ENCODE measurements at regions not wholly inside any gene's neighbourhood (a gene's known extent, or its start where the extent isn't known, plus 50 kb on each side); places are given as distances from the start of the nearest gene placed in this dataset.

GRCh38 chr2:156083763-156084493, 248.6 kb downstream of the NR4A2 start:
- H2AFZ ChIP-seq (ENCODE audit: low read depth, low read length) = no peak overlapping the region
- no peaks in the 10 kb centered on the region for H3K36me3 ChIP-seq (ENCODE audit: control insufficient read depth in 2 of 2, extremely low read depth in 1 of 2, insufficient read depth in 2 of 2, low read length in 2 of 2)
- no peaks in the 10 kb centered on the region for H3K9me1 ChIP-seq (replicated peaks; ENCODE audit: control insufficient read depth, extremely low read depth, insufficient read depth, low read length)
- no peak overlapping the region for H3K4me3 ChIP-seq (replicated peaks in 1 of 3; ENCODE audit: insufficient read depth in 1 of 3, low read depth in 1 of 3, low read length in 3 of 3)
- TF ChIP-seq FOS (IDR thresholded peaks at IDR 0.05; ENCODE audit: borderline replicate concordance, insufficient read depth, low read length) (no peak), JUN (IDR thresholded peaks at IDR 0.05; ENCODE audit: borderline replicate concordance, insufficient read depth, insufficient read length, low read depth) (no peak), POLR2A (IDR thresholded peaks at IDR 0.05; ENCODE audit: low read depth, low read length) (no peak), GATA2 (IDR thresholded peaks at IDR 0.05; ENCODE audit: insufficient read depth, insufficient read length, low read depth, low read length) (no peak), POLR2AphosphoS5 (IDR thresholded peaks at IDR 0.05; ENCODE audit: insufficient read depth, low read depth, low read length) (no peak), MAX (IDR thresholded peaks at IDR 0.05; ENCODE audit: insufficient read depth, insufficient read length) (no peak), MYC (IDR thresholded peaks at IDR 0.05; ENCODE audit: low read depth, low read length) (no peak), EZH2 (IDR thresholded peaks at IDR 0.05; ENCODE audit: borderline replicate concordance, low read depth, low read length, severe bottlenecking) (no peak)
- TF ChIP-seq, protein P1, sequence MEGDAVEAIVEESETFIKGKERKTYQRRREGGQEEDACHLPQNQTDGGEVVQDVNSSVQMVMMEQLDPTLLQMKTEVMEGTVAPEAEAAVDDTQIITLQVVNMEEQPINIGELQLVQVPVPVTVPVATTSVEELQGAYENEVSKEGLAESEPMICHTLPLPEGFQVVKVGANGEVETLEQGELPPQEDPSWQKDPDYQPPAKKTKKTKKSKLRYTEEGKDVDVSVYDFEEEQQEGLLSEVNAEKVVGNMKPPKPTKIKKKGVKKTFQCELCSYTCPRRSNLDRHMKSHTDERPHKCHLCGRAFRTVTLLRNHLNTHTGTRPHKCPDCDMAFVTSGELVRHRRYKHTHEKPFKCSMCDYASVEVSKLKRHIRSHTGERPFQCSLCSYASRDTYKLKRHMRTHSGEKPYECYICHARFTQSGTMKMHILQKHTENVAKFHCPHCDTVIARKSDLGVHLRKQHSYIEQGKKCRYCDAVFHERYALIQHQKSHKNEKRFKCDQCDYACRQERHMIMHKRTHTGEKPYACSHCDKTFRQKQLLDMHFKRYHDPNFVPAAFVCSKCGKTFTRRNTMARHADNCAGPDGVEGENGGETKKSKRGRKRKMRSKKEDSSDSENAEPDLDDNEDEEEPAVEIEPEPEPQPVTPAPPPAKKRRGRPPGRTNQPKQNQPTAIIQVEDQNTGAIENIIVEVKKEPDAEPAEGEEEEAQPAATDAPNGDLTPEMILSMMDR (IDR thresholded peaks at IDR 0.05; ENCODE audit: extremely low read depth in 1 of 2, insufficient read depth in 1 of 2, low read depth in 1 of 2, low read length in 2 of 2) = no peak
- FAIRE-seq (no peak), DNase-seq (ENCODE audit: low read depth, low spot score) (no peak)
- no peak overlapping the region for H3K9ac ChIP-seq (replicated peaks; ENCODE audit: extremely low read depth, insufficient read depth, low read length)
- no peaks in the 10 kb centered on the region for H3K79me2 ChIP-seq (ENCODE audit: control insufficient read depth, insufficient read depth, low read length)
- H3K4me2 ChIP-seq (ENCODE audit: insufficient read depth, low read length) = no peak overlapping the region
- ChIA-PET POLR2A (no interaction called here), CTCF (interaction anchor here (0.5 kb wide), 1 partner anchor 1100 kb away, joined by 3 read pairs; no protein-coding TSS in a partner anchor)
- no peaks in the 10 kb centered on the region for H3K9me3 ChIP-seq (replicated peaks; ENCODE audit: control insufficient read depth, insufficient read depth, low read length)
- no peaks in the 10 kb centered on the region for H3K27me3 ChIP-seq (ENCODE audit: control insufficient read depth in 2 of 2, insufficient read depth in 2 of 2, low read length in 2 of 2)
- H3K27ac ChIP-seq (ENCODE audit: insufficient read depth, low read depth, low read length) = no peak overlapping the region
- no TSS peak for BruUV-seq (replicated peaks)
- H4K20me1 ChIP-seq (replicated peaks; ENCODE audit: control insufficient read depth, extremely low read depth, insufficient read depth, low read length) = no peaks in the 10 kb centered on the region
- dilution Hi-C loops (cut with MboI; ENCODE audit: extremely low pct_ligation_motif_present, low sequenced_read_pairs) (no loop called here), intact Hi-C loops (cut with micrococcal nuclease) (no loop called here)
- H3K4me1 ChIP-seq (ENCODE audit: control insufficient read depth, extremely low read depth, insufficient read depth, low read length) = no peaks in the 10 kb centered on the region
